ENCODE measurements at regions not wholly inside any gene's neighbourhood (a gene's known extent, or its start where the extent isn't known, plus 50 kb on each side); places are given as distances from the start of the nearest gene placed in this dataset.
A peak's percentile ranks its signal among the peaks of the same experiment; 100 is the strongest.

DNA sequence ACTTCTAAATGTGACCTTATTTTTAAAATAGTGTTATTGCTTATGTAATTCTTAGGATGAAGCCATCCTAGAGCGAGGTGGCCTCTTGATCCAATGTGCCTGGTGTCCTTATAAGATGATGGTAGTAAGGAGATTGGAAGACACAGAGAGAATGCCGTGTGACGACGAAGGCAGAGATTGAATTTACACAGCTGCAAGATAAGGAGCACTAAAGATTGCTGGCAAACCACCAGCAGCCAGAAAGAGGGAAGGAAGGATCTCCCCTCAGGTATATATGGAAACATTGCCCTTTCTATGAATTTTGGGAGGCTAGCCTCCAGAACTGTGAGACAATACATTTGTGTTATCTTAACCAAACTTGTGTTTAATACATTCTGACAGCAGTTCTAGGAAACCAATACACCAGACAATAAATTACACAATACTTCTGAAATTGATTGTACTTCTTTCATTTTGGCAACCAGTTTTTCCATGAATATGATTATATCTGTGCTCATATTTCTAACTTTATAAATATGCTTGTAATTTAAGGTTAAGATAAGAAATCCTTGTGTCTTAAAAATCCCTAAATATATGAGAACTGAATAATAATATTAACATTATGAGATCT is 86.3 kb upstream of the VPREB1 start:
- intact Hi-C loops (cut with DNase I): no loop called here
- H3K27ac ChIP-seq: no peak overlapping the region
- 61 to 65% methylated on average over 4 of the region's 4 CpGs for WGBS, 2 donors
- TF ChIP-seq, protein P1, sequence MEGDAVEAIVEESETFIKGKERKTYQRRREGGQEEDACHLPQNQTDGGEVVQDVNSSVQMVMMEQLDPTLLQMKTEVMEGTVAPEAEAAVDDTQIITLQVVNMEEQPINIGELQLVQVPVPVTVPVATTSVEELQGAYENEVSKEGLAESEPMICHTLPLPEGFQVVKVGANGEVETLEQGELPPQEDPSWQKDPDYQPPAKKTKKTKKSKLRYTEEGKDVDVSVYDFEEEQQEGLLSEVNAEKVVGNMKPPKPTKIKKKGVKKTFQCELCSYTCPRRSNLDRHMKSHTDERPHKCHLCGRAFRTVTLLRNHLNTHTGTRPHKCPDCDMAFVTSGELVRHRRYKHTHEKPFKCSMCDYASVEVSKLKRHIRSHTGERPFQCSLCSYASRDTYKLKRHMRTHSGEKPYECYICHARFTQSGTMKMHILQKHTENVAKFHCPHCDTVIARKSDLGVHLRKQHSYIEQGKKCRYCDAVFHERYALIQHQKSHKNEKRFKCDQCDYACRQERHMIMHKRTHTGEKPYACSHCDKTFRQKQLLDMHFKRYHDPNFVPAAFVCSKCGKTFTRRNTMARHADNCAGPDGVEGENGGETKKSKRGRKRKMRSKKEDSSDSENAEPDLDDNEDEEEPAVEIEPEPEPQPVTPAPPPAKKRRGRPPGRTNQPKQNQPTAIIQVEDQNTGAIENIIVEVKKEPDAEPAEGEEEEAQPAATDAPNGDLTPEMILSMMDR (IDR thresholded peaks at IDR 0.05): no peak
- no peak for TF ChIP-seq POLR2A (IDR thresholded peaks at IDR 0.05)
- H3K36me3 ChIP-seq: no peaks in the 10 kb centered on the region
- H3K27me3 ChIP-seq: peaks cover 0 to 46% (median 0%) of the 10 kb centered on the region in 4 donors
- H3K9me3 ChIP-seq: no peaks in the 10 kb centered on the region
- H3K4me3 ChIP-seq: no peak overlapping the region
- no peaks in the 10 kb centered on the region for H3K4me1 ChIP-seq
- no peak for DNase-seq

DNA sequence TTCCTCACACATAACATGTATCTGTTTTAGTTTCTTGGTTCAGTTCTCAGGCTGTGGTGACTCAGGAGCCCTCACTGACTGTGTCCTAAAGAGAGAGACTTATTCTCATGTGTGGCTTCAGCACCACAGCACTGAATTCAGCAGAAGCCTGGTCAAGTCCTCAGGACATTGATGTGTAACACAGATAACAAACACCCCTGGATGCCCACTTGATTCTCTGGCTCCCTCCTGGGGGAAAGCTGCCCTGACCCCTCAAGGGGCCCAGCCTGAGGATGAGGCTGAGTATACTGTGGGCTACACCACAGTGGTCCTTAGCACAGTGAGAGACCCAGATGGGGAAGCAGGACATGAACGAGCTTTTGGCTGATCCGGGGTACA is 87.2 kb upstream of the VPREB1 start:
- intact Hi-C loops (cut with DNase I): no loop called here
- TF ChIP-seq, protein P1 (IDR thresholded peaks at IDR 0.05): no peak
- no peak for TF ChIP-seq POLR2A (IDR thresholded peaks at IDR 0.05)
- H3K36me3 ChIP-seq: no peaks in the 10 kb centered on the region
- 88 to 92% methylated on average over 2 of the region's 2 CpGs for WGBS, 2 donors
- DNase-seq: no peak
- no peaks in the 10 kb centered on the region for H3K9me3 ChIP-seq
- peak overlapping the region in 1 of 4 donors; percentile 16 for H3K27ac ChIP-seq
- no peak overlapping the region for H3K4me3 ChIP-seq
- H3K4me1 ChIP-seq: no peaks in the 10 kb centered on the region
- H3K27me3 ChIP-seq: peaks cover 0 to 44% (median 0%) of the 10 kb centered on the region in 4 donors

DNA sequence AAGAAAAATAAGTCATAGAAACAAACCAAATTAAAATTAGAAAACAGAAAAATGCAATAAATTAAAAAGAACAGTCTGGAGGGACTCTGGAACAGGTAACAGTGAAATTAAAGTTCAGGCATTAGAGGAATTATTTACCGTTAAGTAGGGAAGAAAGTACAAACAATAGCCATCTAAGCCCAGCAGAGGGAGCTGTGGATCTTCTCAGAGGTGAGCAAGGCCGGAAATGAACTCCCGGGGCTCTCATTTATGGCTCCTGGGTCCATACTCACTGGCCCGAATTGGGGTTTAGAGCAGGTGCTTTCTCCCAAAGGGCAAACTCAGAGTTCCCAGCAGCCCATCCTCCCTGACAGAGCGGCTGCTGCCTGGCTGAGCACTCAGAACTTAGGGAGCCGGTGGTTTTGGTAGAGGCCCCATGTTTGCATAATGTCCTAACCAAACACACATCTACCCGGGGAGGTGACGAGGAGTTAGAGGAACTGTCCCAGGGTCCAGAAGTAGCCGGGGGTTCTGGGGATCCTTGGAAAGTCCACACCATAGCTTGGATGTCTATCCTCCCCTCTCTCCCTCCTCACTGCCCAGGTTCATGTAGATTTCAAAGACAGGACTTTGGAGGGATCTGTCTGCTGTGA is 87.8 kb upstream of the VPREB1 start:
- no peaks in the 10 kb centered on the region for H3K4me1 ChIP-seq
- no peak overlapping the region for H3K4me3 ChIP-seq
- H3K9me3 ChIP-seq: no peaks in the 10 kb centered on the region
- intact Hi-C loops (cut with DNase I): no loop called here
- 25 to 30% methylated on average over 7 of the region's 9 CpGs for WGBS, 2 donors
- TF ChIP-seq POLR2A (IDR thresholded peaks at IDR 0.05): no peak
- TF ChIP-seq, protein P1 (IDR thresholded peaks at IDR 0.05): peak; percentile 40 to 66 (median 58)
- H3K27ac ChIP-seq: peak overlapping the region in 1 of 4 donors; percentile 16
- no peak for DNase-seq
- H3K27me3 ChIP-seq: peaks cover 0 to 46% (median 0%) of the 10 kb centered on the region in 4 donors
- H3K36me3 ChIP-seq: no peaks in the 10 kb centered on the region

DNA sequence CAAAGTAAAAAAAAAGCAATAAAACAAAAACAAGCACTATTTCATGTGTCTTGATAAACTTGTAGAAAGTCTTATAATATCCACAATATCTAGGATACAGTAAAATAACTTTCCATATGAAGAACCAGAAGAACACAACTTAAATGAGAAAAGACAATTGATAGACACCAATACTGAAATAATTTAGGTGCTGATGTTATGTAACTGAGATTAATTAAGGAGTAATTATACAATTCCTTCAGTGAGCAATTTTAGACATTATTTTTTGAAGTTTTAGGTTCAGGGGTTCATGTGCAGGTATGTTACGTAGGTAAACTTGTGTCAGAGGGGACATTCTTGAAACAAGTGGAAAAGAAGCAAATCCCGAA is 88.3 kb upstream of the VPREB1 start:
- WGBS, 2 donors: 3 to 32% methylated on average over 2 of the region's 2 CpGs
- no peak for TF ChIP-seq POLR2A (IDR thresholded peaks at IDR 0.05)
- TF ChIP-seq, protein P1 (IDR thresholded peaks at IDR 0.05): no peak
- Histone ChIP-seq H3K27ac (no peak overlapping the region), H3K36me3 (no peaks in the 10 kb centered on the region), H3K4me3 (no peak overlapping the region), H3K9me3 (no peaks in the 10 kb centered on the region), H3K27me3 (peaks cover 0 to 48% (median 0%) of the 10 kb centered on the region in 4 donors), H3K4me1 (no peaks in the 10 kb centered on the region)
- intact Hi-C loops (cut with DNase I): no loop called here
- no peak for DNase-seq

DNA sequence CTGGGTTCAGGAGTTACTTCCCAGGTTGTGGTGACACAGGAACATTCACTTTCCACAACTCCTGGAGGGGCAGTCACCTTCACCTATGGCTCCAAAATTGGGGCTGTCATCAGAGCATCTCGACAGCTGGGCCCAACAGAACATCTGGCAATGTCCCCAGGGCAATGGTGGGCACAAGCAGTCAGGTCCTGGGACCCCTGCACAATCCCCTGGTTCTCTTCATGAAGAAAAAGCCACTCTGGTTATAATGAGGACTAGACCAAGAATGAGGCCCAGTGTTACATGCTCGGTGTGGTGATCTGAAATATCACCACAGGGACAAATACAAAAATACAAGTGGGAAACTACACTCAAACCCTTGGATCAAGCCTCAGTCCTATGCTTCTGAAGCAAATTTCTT is 89.0 kb upstream of the VPREB1 start:
- TF ChIP-seq, protein P1 (IDR thresholded peaks at IDR 0.05): no peak
- TF ChIP-seq POLR2A (IDR thresholded peaks at IDR 0.05): no peak
- intact Hi-C loops (cut with DNase I): no loop called here
- 46 to 63% methylated on average over 2 of the region's 2 CpGs for WGBS, 2 donors

More for the DNA sequence above, 89.0 kb upstream of the VPREB1 start:
- no peak overlapping the region for H3K27ac ChIP-seq
- no peak for DNase-seq
- H3K9me3 ChIP-seq: no peaks in the 10 kb centered on the region
- H3K36me3 ChIP-seq: no peaks in the 10 kb centered on the region
- H3K4me1 ChIP-seq: no peaks in the 10 kb centered on the region
- H3K4me3 ChIP-seq: no peak overlapping the region
- peaks cover 0 to 56% (median 0%) of the 10 kb centered on the region in 4 donors for H3K27me3 ChIP-seq
